HAP-1 (cell line): ENCODE measurements at regions not wholly inside any gene's neighbourhood (a gene's known extent, or its start where the extent isn't known, plus 50 kb on each side); places are given as distances from the start of the nearest gene placed in this dataset.
"Not testable (repeated sequence)": the region's sequence is repeated elsewhere in the genome, so short reads cannot be mapped to it uniquely, and the experiment has no call there.

Experiments used
- DNase-seq, 2 experiments: peaks; one replicate each; pipeline ENCODE4 v3.0.0-alpha.2; 2016 to 2020; ENCODE audit warnings: low spot score in 2 of 2
- H3K27me3 ChIP-seq: fragments of 250-450 bp; sonication (Bioruptor Pico); 2 replicates; pipeline ENCODE4 v1.5.1; 2020; ENCODE audit warnings: low read depth, mild to moderate bottlenecking, moderate library complexity
- H3K36me3 ChIP-seq: fragments of 250-450 bp; sonication (Bioruptor Pico); replicated peaks from 2 replicates; pipeline ENCODE4 v1.5.1; 2020; ENCODE audit warnings: mild to moderate bottlenecking
- H3K4me1 ChIP-seq: fragments of 250-450 bp; sonication (Bioruptor Pico); 2 replicates; pipeline ENCODE4 v1.5.1; 2020; ENCODE audit warnings: mild to moderate bottlenecking
- H3K4me3 ChIP-seq: fragments of 250-450 bp; sonication (Bioruptor Pico); 2 replicates; pipeline ENCODE4 v1.5.1; 2020; ENCODE audit warnings: mild to moderate bottlenecking, moderate library complexity
- H3K9me3 ChIP-seq: fragments of 250-450 bp; sonication (Bioruptor Pico); 2 replicates; pipeline ENCODE4 v1.5.1; 2020; ENCODE audit warnings: mild to moderate bottlenecking, moderate library complexity
- in situ Hi-C: fragments of 300-500 bp; cut with MboI; formaldehyde crosslinking; loops from 3 replicates; pipeline ENCODE4 v1.14.3; 2020; ENCODE audit warnings: low sequenced_read_pairs, inconsistent platforms, mixed read lengths

DNA sequence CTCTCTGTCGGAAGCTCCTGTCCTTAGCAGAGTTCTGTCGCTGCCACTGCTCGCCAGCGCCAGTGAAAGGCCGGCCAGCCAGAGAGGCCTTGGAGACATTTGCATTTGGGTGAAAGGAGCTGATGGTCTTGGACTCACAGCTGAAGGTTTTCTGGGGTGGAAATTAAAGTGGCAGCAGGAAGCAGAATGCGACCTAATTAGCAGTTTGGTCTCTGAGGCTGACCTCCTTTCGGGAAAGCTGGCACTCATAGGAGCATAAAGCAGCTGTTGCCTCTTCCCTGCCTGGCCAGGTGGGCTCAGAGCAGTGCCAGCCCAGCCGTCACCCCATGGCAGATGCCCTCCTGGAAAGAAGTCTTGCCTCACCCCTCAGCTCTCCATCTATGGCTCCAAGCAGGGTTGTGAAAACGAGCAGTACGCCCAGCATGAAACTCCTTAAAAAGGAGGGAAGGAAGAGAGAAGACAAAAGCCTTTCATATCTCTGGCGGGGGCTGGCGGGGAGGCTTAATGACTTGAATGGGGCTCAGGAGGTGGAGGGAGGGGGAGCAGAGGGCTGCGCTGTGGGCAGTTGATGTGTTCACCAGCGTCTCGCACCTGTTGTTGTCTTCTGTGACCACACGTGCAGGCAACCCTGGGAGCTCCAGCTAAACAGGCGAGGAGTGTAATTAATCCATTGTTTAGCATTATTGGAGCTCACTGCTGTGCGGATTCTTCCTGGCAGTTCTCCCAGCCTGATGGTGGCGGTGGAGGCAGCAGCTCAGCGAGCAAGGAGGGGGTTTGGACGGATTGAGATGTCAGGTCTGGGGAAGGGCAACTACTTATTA, 264.0 kb downstream of the MID1IP1 start:
- Histone ChIP-seq H3K36me3 (no peaks in the 10 kb centered on the region), H3K4me3 (no peak overlapping the region), H3K4me1 (no peaks in the 10 kb centered on the region), H3K9me3 (no peaks in the 10 kb centered on the region), H3K27me3 (no peaks in the 10 kb centered on the region)
- in situ Hi-C loops: no loop called here
- DNase-seq: no peak

DNA sequence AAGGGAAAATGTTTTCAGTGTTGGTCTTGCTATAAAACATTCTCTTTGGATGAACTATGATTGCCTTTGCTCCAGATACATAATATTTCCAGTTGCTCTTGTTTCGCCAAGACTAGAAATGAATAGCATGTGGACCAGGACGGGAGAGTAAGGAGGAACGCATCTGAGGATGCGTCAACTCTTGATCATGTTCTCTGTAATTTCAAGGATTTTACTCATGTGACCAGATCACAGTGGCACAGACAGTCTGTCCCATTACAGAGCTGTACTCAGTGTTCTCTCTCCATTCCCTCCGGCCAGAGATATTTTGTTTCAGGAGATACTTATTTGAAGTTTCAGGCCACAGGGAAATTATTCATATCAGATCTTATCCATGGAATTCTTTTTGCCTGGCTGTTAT, 266.6 kb downstream of the MID1IP1 start:
- H3K4me1 ChIP-seq: no peaks in the 10 kb centered on the region
- in situ Hi-C loops: no loop called here
- DNase-seq: no peak
- H3K36me3 ChIP-seq: no peaks in the 10 kb centered on the region
- no peak overlapping the region for H3K4me3 ChIP-seq
- no peaks in the 10 kb centered on the region for H3K27me3 ChIP-seq
- H3K9me3 ChIP-seq: no peaks in the 10 kb centered on the region

DNA sequence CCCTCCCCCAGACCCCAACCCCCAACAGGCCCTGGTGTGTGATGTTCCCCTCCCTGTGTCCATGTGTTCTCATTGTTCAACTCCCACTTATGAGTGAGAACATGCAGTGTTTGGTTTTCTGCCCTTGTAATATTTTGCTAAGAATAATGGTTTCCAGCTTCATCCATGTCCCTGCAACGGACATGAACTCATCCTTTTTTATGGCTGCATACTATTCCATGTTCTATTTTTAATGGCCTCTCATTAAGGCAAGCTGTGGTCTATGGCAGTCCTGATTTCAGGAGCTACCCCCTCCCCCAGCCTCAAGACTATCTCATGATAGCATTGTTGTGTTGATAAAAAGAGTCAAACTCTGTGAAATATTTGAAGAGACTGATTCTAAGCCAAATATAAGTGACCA, 267.4 kb downstream of the MID1IP1 start:
- H3K36me3 ChIP-seq, in situ Hi-C loops, H3K4me3 ChIP-seq, H3K4me1 ChIP-seq, H3K27me3 ChIP-seq, DNase-seq, H3K9me3 ChIP-seq: not testable (repeated sequence)

DNA sequence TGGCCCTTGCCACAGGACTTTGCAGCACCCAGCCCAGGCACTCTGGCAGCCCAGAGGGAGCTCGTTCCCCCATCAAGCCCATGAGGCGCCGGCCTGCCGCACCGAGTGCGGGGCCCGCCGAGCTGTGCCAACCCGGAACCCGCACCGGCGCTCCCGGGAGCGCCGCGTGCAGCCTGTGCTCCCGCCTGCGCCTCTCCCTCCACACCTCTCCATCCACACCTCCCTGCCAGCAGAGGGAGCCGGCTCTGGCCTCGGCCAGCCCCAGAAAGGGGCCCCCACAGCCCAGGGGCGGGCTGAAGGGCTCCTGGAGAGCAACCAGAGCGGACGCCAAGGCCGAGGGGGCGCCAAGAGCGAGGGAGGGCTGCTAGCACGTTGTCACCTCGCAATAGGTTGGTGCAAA, 268.8 kb downstream of the MID1IP1 start:
- no peak for DNase-seq
- no peaks in the 10 kb centered on the region for H3K4me1 ChIP-seq
- no peak overlapping the region for H3K4me3 ChIP-seq
- H3K36me3 ChIP-seq: no peaks in the 10 kb centered on the region
- H3K27me3 ChIP-seq: no peaks in the 10 kb centered on the region
- in situ Hi-C loops: no loop called here
- no peaks in the 10 kb centered on the region for H3K9me3 ChIP-seq

DNA sequence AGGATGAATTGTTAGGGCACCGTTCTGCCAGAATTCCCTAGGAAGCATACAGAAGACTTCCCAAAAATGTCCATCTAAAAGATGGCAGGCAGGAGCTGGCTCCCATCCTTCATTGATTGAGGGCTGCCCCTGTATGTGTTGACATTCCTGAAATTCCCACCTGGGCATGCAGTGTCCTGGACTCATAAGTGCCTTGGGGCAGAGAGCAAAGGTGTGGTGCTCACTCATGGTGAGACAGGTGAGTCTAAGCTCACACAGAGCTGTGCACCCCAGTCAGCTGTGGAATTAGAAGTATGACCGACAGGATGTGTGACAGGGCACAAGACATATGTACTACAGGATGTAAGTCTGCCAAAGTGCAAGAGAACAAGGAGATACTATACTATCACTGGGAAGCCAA, 271.9 kb downstream of the MID1IP1 start:
- DNase-seq: no peak
- Histone ChIP-seq H3K36me3 (no peaks in the 10 kb centered on the region), H3K9me3 (no peaks in the 10 kb centered on the region), H3K27me3 (no peaks in the 10 kb centered on the region), H3K4me3 (no peak overlapping the region), H3K4me1 (no peaks in the 10 kb centered on the region)
- in situ Hi-C loops: no loop called here

DNA sequence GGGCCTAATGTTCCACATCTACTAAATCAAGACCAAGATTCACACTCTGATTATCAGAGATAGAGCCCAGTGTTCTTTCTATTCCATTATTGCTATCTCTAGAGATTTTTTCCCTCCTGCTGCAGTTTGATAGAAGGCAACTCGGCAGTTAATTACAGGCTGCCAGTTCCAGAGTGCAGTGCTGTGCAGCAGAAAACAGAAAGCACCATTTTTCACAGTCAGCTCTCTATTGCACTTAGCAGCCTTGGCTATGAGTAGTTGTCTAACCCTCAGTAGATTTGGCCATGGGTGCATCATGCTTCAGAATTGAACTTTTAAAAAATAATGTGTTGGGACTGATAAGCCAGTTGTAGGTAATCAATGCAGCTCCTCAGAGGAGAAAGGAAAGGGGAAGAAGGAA, 295.3 kb downstream of the MID1IP1 start:
- Histone ChIP-seq H3K9me3 (no peaks in the 10 kb centered on the region), H3K36me3 (no peaks in the 10 kb centered on the region), H3K4me1 (no peaks in the 10 kb centered on the region), H3K27me3 (no peaks in the 10 kb centered on the region), H3K4me3 (no peak overlapping the region)
- in situ Hi-C loops: no loop called here
- no peak for DNase-seq

DNA sequence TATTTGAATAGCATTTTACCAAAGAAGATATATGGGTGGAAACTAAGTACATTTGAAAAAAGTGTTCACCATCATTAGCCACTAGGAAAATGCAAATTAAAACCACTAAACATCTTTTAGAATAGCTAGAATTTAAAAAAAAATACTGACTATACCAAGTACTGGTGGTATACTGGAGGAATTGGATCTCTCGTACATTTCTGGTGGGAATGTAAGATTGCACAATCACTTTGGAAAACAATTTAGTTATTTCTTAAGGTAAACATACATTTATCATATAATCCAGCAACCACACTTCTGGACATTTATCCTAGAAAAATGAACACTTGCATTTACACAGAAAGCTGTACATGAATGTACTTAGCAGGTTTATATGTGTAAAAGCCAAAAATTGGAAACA, 303.5 kb downstream of the MID1IP1 start:
- H3K9me3 ChIP-seq: no peaks in the 10 kb centered on the region
- H3K36me3 ChIP-seq: no peaks in the 10 kb centered on the region
- H3K4me1 ChIP-seq: no peaks in the 10 kb centered on the region
- DNase-seq: no peak
- H3K4me3 ChIP-seq: no peak overlapping the region
- in situ Hi-C loops: no loop called here
- no peaks in the 10 kb centered on the region for H3K27me3 ChIP-seq

DNA sequence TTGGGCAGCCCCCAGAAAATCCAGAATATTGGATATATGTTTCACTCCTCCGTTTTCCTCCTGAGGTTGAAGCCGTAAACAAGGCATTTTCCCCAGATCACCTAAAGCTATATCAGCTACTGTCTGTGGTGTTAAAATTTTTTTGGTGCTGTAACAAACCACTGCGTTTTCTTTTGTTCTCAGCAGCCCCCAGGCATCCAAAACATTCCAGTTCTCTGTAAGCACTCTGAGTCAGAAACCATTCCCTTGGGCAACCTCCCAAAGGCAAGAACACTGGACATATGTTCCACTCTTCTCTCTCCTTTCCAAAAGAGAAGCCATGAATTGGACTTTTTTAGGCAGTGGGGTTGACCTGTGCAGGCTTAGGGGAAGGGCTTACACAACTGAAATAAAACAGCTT, 310.9 kb downstream of the MID1IP1 start:
- H3K4me3 ChIP-seq: no peak overlapping the region
- no peaks in the 10 kb centered on the region for H3K36me3 ChIP-seq
- in situ Hi-C loops: no loop called here
- DNase-seq: no peak
- H3K4me1 ChIP-seq: no peaks in the 10 kb centered on the region
- no peaks in the 10 kb centered on the region for H3K27me3 ChIP-seq
- no peaks in the 10 kb centered on the region for H3K9me3 ChIP-seq

DNA sequence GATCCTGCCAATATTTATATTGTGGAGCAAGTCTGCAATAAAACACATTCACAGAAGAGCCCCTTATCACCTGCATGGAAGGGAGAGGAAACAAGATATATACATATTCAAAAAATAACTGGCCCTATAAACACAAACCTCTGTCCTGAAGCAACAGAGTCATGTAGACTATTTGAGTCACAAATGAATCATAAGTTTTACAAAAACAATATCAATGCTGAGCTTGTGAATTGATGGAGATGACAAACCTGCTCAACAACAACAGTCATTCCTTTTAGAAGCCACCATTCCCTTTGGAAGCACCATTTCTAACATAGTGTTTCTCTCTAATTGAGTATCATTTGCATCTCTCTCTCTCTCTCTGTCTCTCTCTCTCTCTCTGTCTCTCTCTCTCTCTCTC, 313.9 kb downstream of the MID1IP1 start:
- no peaks in the 10 kb centered on the region for H3K27me3 ChIP-seq
- no peak overlapping the region for H3K4me3 ChIP-seq
- no peaks in the 10 kb centered on the region for H3K9me3 ChIP-seq
- no peaks in the 10 kb centered on the region for H3K4me1 ChIP-seq
- no peaks in the 10 kb centered on the region for H3K36me3 ChIP-seq
- no peak for DNase-seq
- in situ Hi-C loops: no loop called here

DNA sequence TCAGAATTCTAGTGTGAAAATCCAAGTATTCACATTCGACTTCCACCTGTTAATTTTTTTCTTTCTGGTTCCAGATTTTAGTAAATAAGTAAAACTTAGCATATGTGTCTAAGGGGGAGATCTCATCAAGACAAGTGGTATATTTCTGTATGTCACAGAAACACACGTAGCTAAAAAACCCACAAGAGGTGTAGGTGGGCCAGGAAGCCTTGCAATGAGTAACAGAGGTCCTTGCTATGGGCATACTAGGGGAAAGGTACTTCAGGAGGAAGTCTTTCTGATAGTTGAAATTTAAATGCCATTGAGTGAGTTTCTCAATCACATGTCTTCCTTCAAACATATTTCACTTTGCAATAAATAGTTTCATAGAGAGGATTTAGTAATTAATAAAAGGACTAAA, 315.8 kb downstream of the MID1IP1 start:
- Histone ChIP-seq H3K4me1 (no peaks in the 10 kb centered on the region), H3K27me3 (no peaks in the 10 kb centered on the region), H3K36me3 (no peaks in the 10 kb centered on the region), H3K4me3 (no peak overlapping the region), H3K9me3 (no peaks in the 10 kb centered on the region)
- in situ Hi-C loops: no loop called here
- DNase-seq: no peak

DNA sequence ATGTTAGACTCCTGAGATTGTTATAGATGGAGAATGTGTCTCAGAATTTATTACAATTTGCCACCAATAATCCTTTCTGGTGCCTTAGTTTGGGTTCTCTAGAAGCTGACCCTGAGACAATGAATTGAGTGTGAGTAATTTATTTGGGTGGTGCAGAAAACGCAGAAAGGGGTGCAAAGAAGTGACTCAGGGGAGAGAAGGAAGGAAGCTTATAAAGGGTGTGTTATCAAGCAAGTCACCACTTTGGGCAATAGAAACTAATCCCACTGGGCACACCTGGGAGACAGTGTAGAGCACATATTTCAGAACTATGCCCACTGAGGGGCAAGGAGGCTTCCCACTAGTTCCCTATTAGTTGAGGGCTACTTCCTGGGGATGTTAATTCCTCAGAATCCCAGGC, 320.6 kb downstream of the MID1IP1 start:
- in situ Hi-C loops: no loop called here
- H3K4me1 ChIP-seq: no peaks in the 10 kb centered on the region

DNA sequence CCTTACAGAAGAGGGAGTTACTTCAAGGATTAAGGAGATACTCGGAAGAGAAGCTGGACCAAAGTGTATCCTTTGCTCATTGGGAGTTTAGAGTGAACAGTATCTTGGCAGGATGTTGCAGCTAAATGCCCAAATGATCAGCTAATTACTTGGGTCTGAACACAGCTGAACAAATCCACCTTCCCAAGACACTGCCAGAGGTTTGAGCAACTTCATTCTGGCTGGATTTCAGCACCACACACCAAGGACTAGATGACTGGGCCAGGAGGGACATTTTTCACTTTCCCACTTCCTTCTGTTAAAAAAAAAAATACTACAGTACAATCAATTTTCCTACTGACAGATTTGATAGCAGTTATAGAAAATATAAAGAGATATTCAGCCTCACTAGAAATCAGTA, 324.6 kb downstream of the MID1IP1 start:
- Histone ChIP-seq H3K4me3 (no peak overlapping the region), H3K36me3 (no peaks in the 10 kb centered on the region), H3K4me1 (no peaks in the 10 kb centered on the region), H3K27me3 (no peaks in the 10 kb centered on the region), H3K9me3 (no peaks in the 10 kb centered on the region)
- no peak for DNase-seq
- in situ Hi-C loops: no loop called here

More for the DNA sequence above, 320.6 kb downstream of the MID1IP1 start:
- H3K27me3 ChIP-seq: no peaks in the 10 kb centered on the region
- no peaks in the 10 kb centered on the region for H3K36me3 ChIP-seq
- H3K4me3 ChIP-seq: no peak overlapping the region
- DNase-seq: no peak
- no peaks in the 10 kb centered on the region for H3K9me3 ChIP-seq

DNA sequence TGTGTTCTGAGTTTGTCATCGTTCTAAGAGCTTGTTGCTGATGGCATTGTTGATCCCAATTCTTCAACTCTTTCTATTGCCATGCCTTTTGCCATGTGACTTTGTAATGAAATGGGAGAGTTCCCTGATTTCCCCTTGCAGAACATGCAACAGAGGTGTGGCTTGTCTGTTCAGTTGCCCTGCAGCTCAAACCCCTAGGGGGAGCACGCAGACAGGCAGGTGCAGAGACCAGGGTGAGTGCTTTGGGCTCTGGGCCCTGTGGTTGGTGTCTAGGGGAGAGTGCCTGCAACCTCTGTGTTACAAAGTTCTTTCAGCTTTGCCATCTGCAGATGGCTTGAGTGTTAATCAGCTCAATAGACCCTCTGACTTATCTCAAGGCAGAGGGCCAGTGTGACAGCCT, 332.7 kb downstream of the MID1IP1 start:
- DNase-seq: peak in 1 of 2 experiments; percentile 35

DNA sequence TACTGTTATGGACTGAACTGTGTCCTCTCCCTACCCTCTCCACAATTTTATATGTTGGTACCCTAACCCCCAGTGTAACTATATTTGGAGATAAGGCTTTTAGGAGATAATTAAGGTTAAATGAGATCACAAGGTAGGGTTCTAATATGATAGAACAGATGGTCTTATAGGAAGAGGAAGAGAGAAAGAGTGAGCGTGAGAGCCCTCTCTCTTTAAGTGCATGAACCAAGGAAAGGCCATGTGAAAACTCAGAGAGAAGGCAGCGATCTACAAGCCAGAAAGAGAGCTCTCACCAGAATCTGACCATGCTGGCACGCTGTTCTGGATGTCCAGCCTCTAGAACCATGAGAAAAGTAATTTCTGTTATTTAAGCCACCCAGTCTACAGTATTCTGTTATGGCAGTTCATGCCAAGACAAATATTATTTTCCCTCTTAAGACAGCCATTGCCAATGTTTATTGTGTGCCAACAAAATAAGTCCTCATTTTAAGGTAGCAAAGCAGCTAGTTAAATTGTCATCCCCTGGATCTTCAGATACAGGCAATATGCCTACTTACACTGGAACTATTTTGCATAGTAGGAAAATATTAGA, 336.2 kb downstream of the MID1IP1 start:
- no peak for DNase-seq
- in situ Hi-C loops: no loop called here
- Histone ChIP-seq H3K36me3 (no peaks in the 10 kb centered on the region), H3K27me3 (no peaks in the 10 kb centered on the region), H3K4me1 (no peaks in the 10 kb centered on the region), H3K9me3 (no peaks in the 10 kb centered on the region), H3K4me3 (no peak overlapping the region)

More for the DNA sequence above, 332.7 kb downstream of the MID1IP1 start:
- in situ Hi-C loops: no loop called here
- Histone ChIP-seq H3K36me3 (no peaks in the 10 kb centered on the region), H3K27me3 (no peaks in the 10 kb centered on the region), H3K4me1 (no peaks in the 10 kb centered on the region), H3K4me3 (no peak overlapping the region), H3K9me3 (no peaks in the 10 kb centered on the region)
